GM12878 (cell line): ENCODE measurements at regions not wholly inside any gene's neighbourhood (a gene's known extent, or its start where the extent isn't known, plus 50 kb on each side); places are given as distances from the start of the nearest gene placed in this dataset.
A peak's percentile ranks its signal among the peaks of the same experiment; 100 is the strongest.

ENCODE experiments used
- ATAC-seq: fragments of 200-7000 bp; cut with Tn5 transposase; 3 replicates; pipeline ENCODE4 v1.9.1; 2020; ENCODE audit warnings: mild to moderate bottlenecking, moderate library complexity
- BruUV-seq: library from RNA; stranded (reverse); fragments of 400-500 nt; replicated peaks from 2 replicates; lab custom pipeline; 2021; lab: Mats Ljungman, UMichigan
- CTCF ChIA-PET: fragments of 300-600 bp; sonication (Branson Sonifier 250); formaldehyde crosslinking; extraction: SDS; loops from one replicate; lab custom pipeline; 2021; ENCODE audit warnings: inconsistent platforms; lab: Yijun Ruan, JAX
- POLR2A ChIA-PET: fragments of 350-600 bp; formaldehyde crosslinking; extraction: SDS; loops from one replicate; lab custom pipeline; 2021; ENCODE audit warnings: inconsistent platforms; lab: Charles Lee
- RAD21 ChIA-PET: fragments of 300-600 bp; sonication (Branson Sonifier 250); formaldehyde crosslinking; loops from one replicate; lab custom pipeline; 2023; ENCODE audit warnings: antibody characterized with exemption; ENCODE audit not compliant: unreplicated experiment; lab: Charles Lee
- SMC1A ChIA-PET: fragments of 300-600 bp; sonication (Branson Sonifier 250); formaldehyde crosslinking; loops from one replicate; lab custom pipeline; 2023; ENCODE audit not compliant: unreplicated experiment, uncharacterized antibody; lab: Charles Lee
- DNase-seq: peaks from one replicate; pipeline ENCODE4 v3.0.0-alpha.2; 2011; ENCODE audit warnings: low read depth, low spot score
- FAIRE-seq: peaks from 3 replicates; lab custom pipeline; 2011; peaks lifted over from hg19 to GRCh38; lab: Jason Lieb, UNC
- H2AFZ ChIP-seq: 2 replicates; pipeline ENCODE4 v1.6.0; 2011; ENCODE audit warnings: low read depth, low read length, control low read depth; ENCODE audit not compliant: control insufficient read depth
- H3K27ac ChIP-seq: 2 replicates; pipeline ENCODE4 v1.5.1; 2011; ENCODE audit warnings: control low read depth; ENCODE audit not compliant: control insufficient read depth, insufficient read depth
- H3K27me3 ChIP-seq, 2 experiments: replicated peaks in 1 of 2; 2 replicates each; pipeline versions ENCODE4 v1.6.0 to v1.6.1; 2011; ENCODE audit warnings: low read length in 1 of 2; ENCODE audit not compliant: control insufficient read depth in 2 of 2, insufficient read depth in 2 of 2
- H3K36me3 ChIP-seq, 2 experiments: 2 replicates each; pipeline ENCODE4 v1.5.1; 2011; ENCODE audit warnings: low read length in 1 of 2; ENCODE audit not compliant: control insufficient read depth in 2 of 2, insufficient read depth in 2 of 2
- H3K4me1 ChIP-seq: 2 replicates; pipeline ENCODE4 v1.6.1; 2011; ENCODE audit warnings: mild to moderate bottlenecking, low read length, moderate library complexity, mixed read lengths; ENCODE audit not compliant: control insufficient read depth, insufficient read depth
- H3K4me2 ChIP-seq: 2 replicates; pipeline ENCODE4 v1.6.0; 2011; ENCODE audit warnings: control low read depth; ENCODE audit not compliant: control insufficient read depth, insufficient read depth
- H3K4me3 ChIP-seq: fragments of 200-600 bp; sonication (generic); 2 replicates; pipeline ENCODE4 v1.5.1; 2016
- H3K79me2 ChIP-seq: 2 replicates; pipeline ENCODE4 v1.6.0; 2011; ENCODE audit warnings: low read length; ENCODE audit not compliant: control insufficient read depth, insufficient read depth
- H3K9ac ChIP-seq: 2 replicates; pipeline ENCODE4 v1.8.0; 2011; ENCODE audit warnings: low read length, control low read depth, mixed read lengths; ENCODE audit not compliant: control insufficient read depth, insufficient read depth
- H3K9me3 ChIP-seq: replicated peaks from 3 replicates; pipeline ENCODE4 v1.5.1; 2011; ENCODE audit warnings: mild to moderate bottlenecking, low read length; ENCODE audit not compliant: control insufficient read depth, insufficient read depth
- H4K20me1 ChIP-seq: 2 replicates; pipeline ENCODE4 v1.6.0; 2011; ENCODE audit not compliant: control insufficient read depth, insufficient read depth
- BCL11A ChIP-seq: IDR thresholded peaks from 2 replicates; pipeline ENCODE4 v1.6.1; 2011; ENCODE audit warnings: low read depth, low read length
- CREM ChIP-seq: IDR thresholded peaks from 2 replicates; pipeline ENCODE4 v1.6.1; 2014; ENCODE audit warnings: antibody characterized with exemption, low read depth
- FOXK2 ChIP-seq: fragments of 450-650 bp; IDR thresholded peaks from 2 replicates; pipeline ENCODE4 v1.6.1; 2017; ENCODE audit warnings: mild to moderate bottlenecking, moderate library complexity
- JUNB ChIP-seq: IDR thresholded peaks from 2 replicates; pipeline ENCODE4 v1.6.1; 2016; ENCODE audit warnings: antibody characterized with exemption, mild to moderate bottlenecking
- PML ChIP-seq: IDR thresholded peaks from 2 replicates; pipeline ENCODE4 v1.6.1; 2012; ENCODE audit warnings: low read length, inconsistent platforms
- RUNX3 ChIP-seq: IDR thresholded peaks from 2 replicates; pipeline ENCODE4 v1.6.1; 2012; ENCODE audit warnings: low read length, inconsistent platforms
- SIN3A ChIP-seq: IDR thresholded peaks from 2 replicates; pipeline ENCODE4 v1.6.1; 2012; ENCODE audit warnings: low read depth, low read length, improper control_type of control experiment
- WGBS: methylation state at CpG from one replicate; pipeline ENCODE4 v1.1.6; 2016; ENCODE audit warnings: low lambda C conversion rate; ENCODE audit not compliant: insufficient replicate concordance, insufficient coverage; ENCODE audit errors: missing lambda C conversion rate; 5-methylcytosine and 5-hydroxymethylcytosine counted together
- in situ Hi-C: fragments of 300-500 bp; cut with MboI; formaldehyde crosslinking; loops from 9 replicates; pipeline ENCODE4 v1.14.3; 2018; ENCODE audit warnings: mixed read lengths
- intact Hi-C: fragments of 100-400 bp; cut with micrococcal nuclease; formaldehyde crosslinking; loops from one replicate; pipeline ENCODE4 v1.14.2; 2022; ENCODE audit not compliant: unreplicated experiment

- CTCF ChIA-PET = interaction anchor here (0.5 kb wide), 1 partner anchor 1384 kb away, joined by 6 read pairs; no protein-coding TSS in a partner anchor
- H3K27ac ChIP-seq = no peak overlapping the region
- no peak overlapping the region for H3K4me3 ChIP-seq
- peak; percentile 54 for ATAC-seq
- RAD21 ChIA-PET = no interaction called here
- TF ChIP-seq PML (no peak), JUNB (peak; percentile 30; the same call in 1 of the 2 replicates), RUNX3 (peak; percentile 68)
- POLR2A ChIA-PET = no interaction called here
- no TSS peak for BruUV-seq
- no peaks in the 10 kb centered on the region for H3K9me3 ChIP-seq
- 17% methylated on average over 6 of the region's 6 CpGs for WGBS
- intact Hi-C loops = no loop called here
- no peak for DNase-seq
- no peaks in the 10 kb centered on the region for H3K27me3 ChIP-seq
- no peaks in the 10 kb centered on the region for H4K20me1 ChIP-seq
- in situ Hi-C loops = no loop called here
- no peaks in the 10 kb centered on the region for H3K79me2 ChIP-seq
- no peaks in the 10 kb centered on the region for H3K36me3 ChIP-seq
- no peak overlapping the region for H3K9ac ChIP-seq
- no peak overlapping the region for H3K4me2 ChIP-seq
- H2AFZ ChIP-seq = no peak overlapping the region
- H3K4me1 ChIP-seq = no peaks in the 10 kb centered on the region
- no peak for FAIRE-seq
- SMC1A ChIA-PET = no interaction called here
These were observed 147.7 kb upstream of the GYPA start for GRCh38 chr4:144288011-144288903.

- Histone ChIP-seq H3K27me3 (no peaks in the 10 kb centered on the region), H3K9me3 (no peaks in the 10 kb centered on the region), H3K4me1 (no peaks in the 10 kb centered on the region)
- POLR2A ChIA-PET = no interaction called here
- DNase-seq = no peak
- RAD21 ChIA-PET = no interaction called here
- no peak for FAIRE-seq
- in situ Hi-C loops = no loop called here
- BruUV-seq = no TSS peak
- TF ChIP-seq CREM = no peak
- TF ChIP-seq SIN3A = no peak
- no peak for TF ChIP-seq FOXK2
- no peak for TF ChIP-seq BCL11A
- TF ChIP-seq, all 136 proteins: peak for 0
- no peak overlapping the region for H2AFZ ChIP-seq
- no peak overlapping the region for H3K27ac ChIP-seq
- no peaks in the 10 kb centered on the region for H4K20me1 ChIP-seq
- intact Hi-C loops = no loop called here
- H3K4me2 ChIP-seq = no peak overlapping the region
- no peak overlapping the region for H3K4me3 ChIP-seq
- no peaks in the 10 kb centered on the region for H3K79me2 ChIP-seq
- WGBS = 89% methylated on average over 1 of the region's 1 CpG
- ChIA-PET CTCF (no interaction called here), SMC1A (no interaction called here)
- no peak overlapping the region for H3K9ac ChIP-seq
- H3K36me3 ChIP-seq = no peaks in the 10 kb centered on the region
- ATAC-seq = no peak
These were observed 149.3 kb upstream of the GYPA start for GRCh38 chr4:144289667-144290428.
